Loucy (cell line): ENCODE measurements at regions not wholly inside any gene's neighbourhood (a gene's known extent, or its start where the extent isn't known, plus 50 kb on each side); places are given as distances from the start of the nearest gene placed in this dataset.

ENCODE experiments used
- EZH2phosphoT487 ChIP-seq: fragments of 200-600 bp; IDR thresholded peaks from 2 replicates; pipeline ENCODE4 v1.6.1; 2018; ENCODE audit warnings: antibody characterized with exemption, mild to moderate bottlenecking, moderate library complexity, borderline replicate concordance
- TF ChIP-seq, protein P1 (sequence below): fragments of 200-600 bp; sonication (generic); conservative IDR thresholded peaks from 2 replicates; pipeline ENCODE4 v1.5.1; 2014; ENCODE audit warnings: mild to moderate bottlenecking, antibody characterized with exemption, low read length

DNA sequence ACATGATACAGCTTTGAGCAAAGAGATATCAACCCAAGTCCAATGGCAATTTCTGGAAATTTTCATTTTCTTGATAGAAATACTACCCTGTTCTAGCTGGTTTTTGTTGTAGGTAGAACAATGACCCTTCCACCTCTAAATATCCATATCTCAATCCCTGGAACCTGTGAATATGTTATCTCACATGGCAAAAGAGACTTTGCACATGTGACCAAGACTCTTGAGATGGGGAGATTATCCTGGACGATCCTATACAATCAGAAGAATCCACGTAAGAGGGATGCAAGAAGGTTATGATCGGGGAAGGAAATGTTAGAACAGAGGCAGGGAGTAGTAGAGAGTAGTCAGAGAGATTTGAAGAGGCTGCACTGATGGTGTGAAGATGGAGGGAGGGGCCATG is 124.9 kb downstream of the CCDC71L start:
- TF ChIP-seq, protein P1, sequence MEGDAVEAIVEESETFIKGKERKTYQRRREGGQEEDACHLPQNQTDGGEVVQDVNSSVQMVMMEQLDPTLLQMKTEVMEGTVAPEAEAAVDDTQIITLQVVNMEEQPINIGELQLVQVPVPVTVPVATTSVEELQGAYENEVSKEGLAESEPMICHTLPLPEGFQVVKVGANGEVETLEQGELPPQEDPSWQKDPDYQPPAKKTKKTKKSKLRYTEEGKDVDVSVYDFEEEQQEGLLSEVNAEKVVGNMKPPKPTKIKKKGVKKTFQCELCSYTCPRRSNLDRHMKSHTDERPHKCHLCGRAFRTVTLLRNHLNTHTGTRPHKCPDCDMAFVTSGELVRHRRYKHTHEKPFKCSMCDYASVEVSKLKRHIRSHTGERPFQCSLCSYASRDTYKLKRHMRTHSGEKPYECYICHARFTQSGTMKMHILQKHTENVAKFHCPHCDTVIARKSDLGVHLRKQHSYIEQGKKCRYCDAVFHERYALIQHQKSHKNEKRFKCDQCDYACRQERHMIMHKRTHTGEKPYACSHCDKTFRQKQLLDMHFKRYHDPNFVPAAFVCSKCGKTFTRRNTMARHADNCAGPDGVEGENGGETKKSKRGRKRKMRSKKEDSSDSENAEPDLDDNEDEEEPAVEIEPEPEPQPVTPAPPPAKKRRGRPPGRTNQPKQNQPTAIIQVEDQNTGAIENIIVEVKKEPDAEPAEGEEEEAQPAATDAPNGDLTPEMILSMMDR: no peak
- no peak for TF ChIP-seq EZH2phosphoT487
